ENCODE measurements at regions not wholly inside any gene's neighbourhood (a gene's known extent, or its start where the extent isn't known, plus 50 kb on each side); places are given as distances from the start of the nearest gene placed in this dataset.
"Not testable (repeated sequence)": the region's sequence is repeated elsewhere in the genome, so short reads cannot be mapped to it uniquely, and the experiment has no call there.

DNA sequence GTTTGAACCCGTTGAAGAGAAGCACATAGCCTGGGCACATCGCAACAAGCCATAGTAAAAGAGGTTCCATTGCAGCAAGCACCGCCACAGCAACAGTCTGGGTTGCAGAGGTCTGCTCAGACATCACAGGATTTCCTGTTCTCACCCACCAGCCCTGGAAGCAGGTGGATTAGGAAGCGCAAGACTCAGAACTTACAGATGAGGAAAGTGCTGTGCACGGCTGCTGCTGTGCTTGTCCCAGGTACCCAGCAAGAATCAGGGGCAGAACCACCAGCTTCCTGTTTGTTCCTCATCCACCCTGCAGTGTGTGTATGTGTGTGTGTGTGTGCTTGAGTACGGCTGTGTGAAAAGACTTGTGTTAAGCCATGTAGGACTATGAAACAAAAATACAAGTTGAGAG, 124.7 kb upstream of the IRX2 start:
- DNase-seq = no peak

GRCh38 chr5:2874099-2874498, 122.6 kb upstream of the IRX2 start:
- DNase-seq = no peak

DNA sequence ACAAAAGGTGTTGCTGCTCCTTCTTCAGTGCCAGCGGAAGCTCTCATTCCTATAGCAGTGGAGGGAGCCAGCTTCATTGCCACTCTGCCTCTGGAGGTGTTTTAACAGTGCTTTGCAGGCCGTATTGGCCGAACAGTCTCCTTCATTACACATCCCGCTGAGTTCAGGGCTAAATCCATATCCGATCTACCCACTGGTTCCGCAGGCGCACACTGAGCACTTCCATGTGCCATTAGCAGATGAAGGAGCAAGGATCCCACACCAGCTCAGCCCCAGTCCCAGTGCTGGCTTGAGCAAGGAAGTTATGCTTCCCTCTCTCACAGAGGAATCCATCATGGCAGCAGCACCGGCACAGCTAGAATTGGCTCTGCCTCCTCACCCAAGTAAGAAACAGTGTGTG, 121.2 kb upstream of the IRX2 start:
- DNase-seq = no peak

DNA sequence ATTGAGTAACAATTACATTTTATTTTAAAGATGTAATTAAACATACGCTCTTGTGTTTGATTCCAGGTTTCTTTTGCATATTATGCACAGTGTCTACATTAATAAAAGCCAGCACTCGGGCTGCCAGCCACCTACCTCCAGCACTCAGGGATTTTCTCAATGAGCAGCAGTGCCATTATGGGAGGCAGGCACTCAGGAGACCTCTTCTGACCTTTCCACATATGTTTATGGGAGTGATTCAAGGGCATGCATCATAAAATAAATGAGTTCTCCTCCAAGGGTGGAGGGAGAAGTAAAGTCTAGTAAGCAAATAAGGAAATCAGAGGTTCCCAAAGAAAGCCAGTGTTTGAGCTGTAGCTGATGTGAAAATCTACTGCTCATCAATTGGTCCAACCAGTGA, 119.8 kb upstream of the IRX2 start:
- no peak for DNase-seq

- DNase-seq = no peak
These were observed 118.0 kb upstream of the IRX2 start for GRCh38 chr5:2869471-2869870.

- no peak for DNase-seq
These were observed 116.0 kb upstream of the IRX2 start for GRCh38 chr5:2867373-2867933.

DNA sequence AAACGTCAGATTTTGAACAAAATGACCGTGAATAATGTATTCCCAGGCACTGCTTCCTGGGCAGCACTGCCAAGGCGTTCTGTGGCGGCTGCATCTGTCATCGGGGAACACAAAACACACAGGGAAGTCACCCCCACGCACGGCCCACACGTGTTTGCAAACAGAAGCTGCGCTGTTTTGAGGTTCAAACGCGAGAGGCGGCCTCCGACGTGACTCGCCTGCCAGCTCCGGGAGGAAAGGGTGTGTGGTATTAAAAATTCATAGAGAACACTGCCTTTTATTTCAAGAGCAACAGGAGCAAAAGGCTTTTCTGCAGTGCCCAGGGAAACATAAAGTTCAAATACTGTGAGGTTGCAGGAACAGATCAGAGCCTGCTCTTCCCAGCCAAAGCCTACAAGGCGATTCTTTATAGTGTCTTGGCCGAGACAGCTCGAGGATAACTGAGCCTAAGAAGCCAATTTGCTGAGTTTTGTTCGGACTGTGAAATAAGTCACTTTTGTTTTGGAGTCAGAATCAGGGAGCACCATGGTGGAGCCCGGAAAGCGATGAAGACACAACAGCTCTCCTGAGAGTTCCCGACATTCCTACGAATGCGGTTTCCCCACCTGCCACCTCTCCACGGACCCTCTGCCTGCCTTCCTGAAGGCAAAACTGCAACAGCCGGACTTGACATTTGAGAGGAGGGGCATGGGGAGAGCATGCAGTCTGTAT, 115.3 kb upstream of the IRX2 start:
- DNase-seq = no peak

DNA sequence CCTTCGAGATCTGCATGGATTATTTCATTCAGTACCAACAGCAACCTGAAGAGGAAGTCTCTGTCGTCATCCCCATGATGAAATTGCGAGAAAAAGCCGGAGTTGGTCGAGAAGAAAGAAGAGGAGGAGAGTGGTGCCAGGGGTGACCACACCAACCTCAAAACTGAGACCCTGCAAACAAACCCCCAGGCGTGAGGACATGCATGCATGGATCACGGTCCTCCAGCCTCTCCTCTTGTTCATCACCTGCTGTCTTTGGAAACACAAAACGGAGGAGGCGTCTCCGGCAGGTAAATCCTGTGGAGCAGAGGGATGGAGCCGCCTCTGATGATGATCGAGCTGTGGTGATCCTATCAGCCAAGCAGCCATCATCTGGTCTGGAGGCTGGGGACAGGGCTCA, 114.4 kb upstream of the IRX2 start:
- DNase-seq = no peak

DNA sequence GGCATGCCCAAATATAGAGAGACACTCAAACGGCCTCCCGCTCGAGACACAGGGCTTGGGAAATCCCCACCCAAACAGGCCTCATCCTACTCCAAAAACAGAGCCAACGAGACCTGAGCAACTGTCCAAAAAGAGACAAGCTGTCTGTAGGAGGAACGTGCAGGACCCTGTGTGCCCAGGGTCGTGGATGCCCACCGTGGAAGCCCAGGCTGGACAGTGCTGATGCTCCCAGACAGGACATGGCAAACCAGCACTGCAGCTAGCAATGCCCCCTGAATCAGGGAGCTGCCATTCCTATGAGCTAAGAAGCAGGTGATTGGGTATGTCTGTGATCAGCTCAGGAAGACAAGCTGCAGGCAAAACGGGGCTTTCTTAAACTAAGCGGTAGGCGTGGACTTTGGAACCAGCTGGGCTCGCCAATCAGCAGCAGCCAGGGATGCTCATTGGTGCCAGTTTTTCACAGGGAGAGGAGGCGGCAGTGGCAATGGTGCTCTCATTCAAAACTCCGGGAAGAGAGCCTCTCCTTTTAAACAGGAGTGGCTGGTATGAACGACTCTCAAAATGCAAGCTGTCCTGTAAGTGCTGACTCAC, 113.1 kb upstream of the IRX2 start:
- DNase-seq = no peak

DNA sequence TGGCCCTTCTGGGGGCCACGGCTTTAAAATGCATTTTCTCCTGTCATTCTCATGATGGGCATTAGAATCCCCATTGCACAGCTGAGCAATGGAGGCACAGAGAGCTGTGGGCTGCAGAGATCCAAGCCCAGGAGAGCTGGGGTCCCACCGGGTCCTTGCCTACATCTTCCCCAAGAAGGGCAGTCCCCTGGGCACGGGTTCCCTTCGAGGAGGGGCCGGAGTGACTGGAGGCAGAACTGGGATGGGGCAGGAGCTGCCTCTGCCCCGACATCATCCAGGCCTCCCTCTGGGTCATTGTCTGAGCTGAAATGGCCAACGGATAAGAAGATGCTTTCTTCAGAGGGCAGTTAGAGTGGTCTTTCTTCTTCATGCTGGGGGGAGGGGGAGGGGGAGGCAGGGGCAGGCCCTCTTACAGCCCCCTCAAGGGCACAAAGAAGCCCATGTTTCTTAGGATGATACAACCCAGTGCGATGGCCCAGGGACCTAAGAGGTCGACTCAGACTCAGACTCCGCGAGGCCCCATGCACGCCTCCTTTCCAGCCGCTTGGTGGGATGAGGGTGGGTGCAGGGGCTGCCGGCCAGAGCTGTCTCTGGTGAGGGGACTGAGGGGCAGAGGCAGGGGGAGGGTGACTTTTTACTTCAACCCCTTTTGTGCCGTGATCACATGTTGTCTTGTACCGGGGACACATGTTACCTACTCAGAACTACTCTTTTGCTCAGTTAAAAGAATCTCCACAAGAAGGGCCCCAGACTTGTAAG, 112.4 kb upstream of the IRX2 start:
- DNase-seq = no peak

DNA sequence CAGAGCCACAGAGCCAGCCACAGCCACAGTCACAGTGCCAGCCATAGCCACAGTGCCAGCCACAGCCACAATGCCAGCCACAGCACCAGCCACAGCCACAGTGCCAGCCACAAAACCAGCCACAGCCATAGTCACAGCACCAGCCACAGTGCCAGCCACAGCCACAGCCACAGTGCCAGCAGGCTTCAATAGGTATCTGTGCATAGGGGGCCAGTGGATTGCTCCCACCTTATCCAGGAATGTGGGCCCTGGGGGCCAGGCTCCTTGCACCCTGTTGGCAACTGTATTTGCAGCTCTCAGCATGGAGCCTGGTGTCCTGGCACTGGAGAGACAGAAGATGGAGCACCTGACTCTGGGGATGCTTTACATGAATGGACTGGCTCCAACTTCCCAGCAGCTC, 111.7 kb upstream of the IRX2 start:
- DNase-seq = no peak

DNA sequence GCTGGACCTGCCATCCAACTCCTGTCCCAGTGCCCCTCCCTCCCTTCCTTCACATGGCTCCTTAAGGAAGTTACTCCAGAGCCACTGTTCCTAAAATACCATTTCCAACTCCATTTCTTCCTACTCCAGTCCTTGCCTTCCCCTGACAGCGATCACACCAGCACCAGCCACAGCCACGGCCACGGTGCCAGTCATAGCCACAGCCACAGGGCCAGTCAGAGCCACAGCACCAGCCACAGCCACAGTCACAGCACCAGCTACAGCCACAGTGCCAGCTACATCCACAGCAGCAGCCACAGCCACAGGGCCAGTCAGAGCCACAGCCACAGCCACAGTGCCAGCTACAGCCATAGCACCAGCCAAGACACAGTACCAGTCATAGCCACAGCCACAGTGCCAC, 110.7 kb upstream of the IRX2 start:
- not testable (repeated sequence) for DNase-seq

DNA sequence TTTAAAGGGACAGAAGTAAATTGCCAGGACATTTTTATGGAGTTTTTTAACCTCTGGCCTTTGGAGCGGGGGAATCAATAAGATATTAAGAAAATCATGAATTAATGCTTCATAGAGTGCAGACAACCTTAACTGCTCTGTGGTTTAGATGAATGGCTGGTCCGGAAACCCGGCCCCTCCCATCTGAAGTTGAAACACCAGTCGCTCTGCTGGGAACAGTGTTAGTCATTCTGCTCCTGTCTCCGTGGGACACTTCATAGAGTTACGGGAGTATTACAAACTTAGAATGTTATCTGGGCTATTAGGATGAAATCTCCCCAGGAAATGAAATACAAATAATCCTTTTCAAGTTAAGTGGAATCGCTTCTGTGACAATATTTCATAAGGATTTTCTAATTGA, 110.1 kb upstream of the IRX2 start:
- DNase-seq = no peak

GRCh38 chr5:2860101-2860500, 108.6 kb upstream of the IRX2 start:
- DNase-seq = no peak

GRCh38 chr5:2857837-2858236, 106.4 kb upstream of the IRX2 start:
- DNase-seq = no peak

- no peak for DNase-seq
These were observed 104.7 kb upstream of the IRX2 start for GRCh38 chr5:2856206-2856605.

- DNase-seq = no peak
These were observed 101.0 kb upstream of the IRX2 start for GRCh38 chr5:2852446-2852845.

GRCh38 chr5:2851895-2852294, 100.4 kb upstream of the IRX2 start:
- DNase-seq = no peak

DNA sequence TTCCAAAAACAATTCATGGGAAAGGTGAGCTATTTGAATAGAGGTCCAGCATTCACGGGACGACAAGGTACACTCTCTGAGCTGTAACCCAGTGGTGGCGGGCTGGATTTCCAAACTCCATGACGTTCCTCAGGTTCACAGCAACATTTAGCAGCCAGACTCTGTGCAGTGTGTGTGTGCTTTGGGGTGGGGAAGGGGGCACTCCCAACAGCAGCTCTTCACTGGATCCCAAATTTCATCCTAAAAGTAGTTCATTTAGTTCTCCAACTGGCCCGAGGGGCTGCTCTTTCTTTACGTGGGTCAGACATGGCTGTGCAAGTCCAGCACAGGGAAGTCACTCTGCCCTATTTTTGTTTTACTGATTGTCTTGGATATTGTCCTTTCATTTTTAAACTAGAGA, 98.0 kb upstream of the IRX2 start:
- DNase-seq = no peak

- DNase-seq = no peak
These were observed 97.1 kb upstream of the IRX2 start for GRCh38 chr5:2848619-2849018.

- DNase-seq = no peak
These were observed 96.1 kb upstream of the IRX2 start for GRCh38 chr5:2847608-2848007.

DNA sequence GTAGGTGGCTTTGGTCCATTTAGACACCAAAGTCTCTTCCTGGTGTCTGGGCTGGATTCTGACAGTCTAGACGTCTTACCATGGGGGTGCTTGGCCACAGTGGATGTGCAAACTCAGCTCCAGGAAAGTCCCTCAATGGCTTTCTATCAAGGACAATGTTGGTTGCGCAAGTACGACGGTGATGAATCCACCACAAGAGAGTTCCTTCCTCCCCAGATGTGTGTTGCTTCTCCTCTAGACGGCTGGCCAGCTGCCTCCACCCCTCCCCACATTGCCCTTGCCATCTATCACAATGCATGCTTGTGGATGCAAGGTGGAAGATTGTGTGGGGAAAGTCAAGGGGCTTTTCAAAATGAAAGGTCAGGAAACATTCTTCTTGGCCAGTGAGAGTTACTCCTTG, 89.7 kb upstream of the IRX2 start:
- DNase-seq = no peak

DNA sequence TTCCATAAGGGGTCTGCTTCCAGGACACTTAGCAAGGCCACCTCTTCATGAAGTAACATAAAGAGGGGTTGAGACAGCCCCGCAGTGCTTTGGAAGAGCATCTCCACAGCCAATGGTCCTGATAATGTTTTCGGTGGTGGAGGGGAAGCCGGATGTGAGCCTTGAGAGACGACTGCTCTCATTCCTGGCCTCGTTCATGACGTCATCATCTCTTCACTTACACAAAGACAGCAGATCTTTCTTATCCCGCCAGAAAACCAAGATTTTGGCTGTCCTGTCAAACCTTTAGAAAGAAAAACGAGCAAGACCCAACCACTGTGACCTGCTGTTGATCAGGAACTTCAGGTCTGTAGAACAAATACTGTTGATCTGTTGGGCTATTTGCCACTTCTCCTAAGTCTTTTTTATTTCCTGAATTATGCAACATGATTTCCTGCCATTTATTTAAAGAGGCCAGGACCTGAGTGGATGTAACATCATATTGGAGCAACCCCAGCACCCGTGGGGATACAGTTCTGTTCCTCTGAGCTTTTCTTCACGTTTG, 89.0 kb upstream of the IRX2 start:
- no peak for DNase-seq

DNA sequence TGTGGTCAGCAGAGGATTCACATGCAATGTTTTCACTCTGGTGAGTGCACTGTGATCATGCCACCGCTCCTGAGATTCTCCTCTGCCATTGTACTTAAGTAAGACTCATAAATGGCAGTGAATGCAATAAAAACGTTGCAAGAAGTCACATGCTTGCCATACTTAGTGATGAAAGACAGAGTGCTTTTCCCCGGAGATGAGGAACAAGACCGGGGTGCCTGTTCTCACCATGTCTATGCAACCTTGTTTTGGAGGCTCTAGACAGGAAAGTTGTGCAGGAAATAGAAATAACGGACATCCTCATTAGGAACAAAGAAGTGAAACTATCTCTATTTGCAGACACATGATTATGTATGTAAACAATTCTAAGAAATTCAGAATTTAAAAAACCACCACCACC, 84.7 kb upstream of the IRX2 start:
- DNase-seq = no peak
